C4-2B (cell line): ENCODE measurements at regions not wholly inside any gene's neighbourhood (a gene's known extent, or its start where the extent isn't known, plus 50 kb on each side); places are given as distances from the start of the nearest gene placed in this dataset.

Experiments used
- H3K27ac ChIP-seq: fragments of 450-650 bp; 2 replicates; pipeline ENCODE4 v1.5.1; 2017
- CTCF ChIP-seq: fragments of 450-650 bp; conservative IDR thresholded peaks from 2 replicates; pipeline ENCODE4 v1.5.1; 2017; ENCODE audit warnings: mild to moderate bottlenecking
- ZFX ChIP-seq: fragments of 450-650 bp; IDR thresholded peaks from 2 replicates; pipeline ENCODE4 v1.6.1; 2017

- no peak overlapping the region for H3K27ac ChIP-seq
- TF ChIP-seq ZFX, result no peak
- TF ChIP-seq CTCF, result no peak
These were observed 230.4 kb upstream of the CA10 start for GRCh38 chr17:52388941-52389340.

GRCh38 chr17:52384695-52385094, 226.2 kb upstream of the CA10 start:
- no peak overlapping the region for H3K27ac ChIP-seq
- TF ChIP-seq CTCF, result no peak
- TF ChIP-seq ZFX, result no peak

- peak; percentile 92 for TF ChIP-seq CTCF
- TF ChIP-seq ZFX, result no peak
- no peak overlapping the region for H3K27ac ChIP-seq
These were observed 225.1 kb upstream of the CA10 start for GRCh38 chr17:52383493-52384100.

GRCh38 chr17:52378860-52379259, 220.3 kb upstream of the CA10 start:
- TF ChIP-seq CTCF (no peak), ZFX (no peak)

GRCh38 chr17:52376137-52376536, 217.6 kb upstream of the CA10 start:
- H3K27ac ChIP-seq, result no peak overlapping the region
- TF ChIP-seq ZFX, result no peak
- TF ChIP-seq CTCF, result no peak

More at GRCh38 chr17:52378860-52379259, 220.3 kb upstream of the CA10 start:
- H3K27ac ChIP-seq, result no peak overlapping the region

GRCh38 chr17:52368886-52369285, 210.4 kb upstream of the CA10 start:
- TF ChIP-seq ZFX (no peak), CTCF (no peak)

GRCh38 chr17:52357854-52358253, 199.3 kb upstream of the CA10 start:
- TF ChIP-seq CTCF, result no peak

More at GRCh38 chr17:52368886-52369285, 210.4 kb upstream of the CA10 start:
- no peak overlapping the region for H3K27ac ChIP-seq

More at GRCh38 chr17:52357854-52358253, 199.3 kb upstream of the CA10 start:
- H3K27ac ChIP-seq, result no peak overlapping the region
